AG08396 (cell line): ENCODE measurements at regions not wholly inside any gene's neighbourhood (a gene's known extent, or its start where the extent isn't known, plus 50 kb on each side); places are given as distances from the start of the nearest gene placed in this dataset.

Experiments
- DNase-seq: peaks from one replicate; pipeline ENCODE4 v3.0.0; 2012; ENCODE audit warnings: low spot score, mixed read lengths

GRCh38 chr10:6305401-6306321, 102.9 kb downstream of the PFKFB3 start:
- DNase-seq: no peak

- no peak for DNase-seq
Observed at GRCh38 chr10:6306917-6307316, 104.2 kb downstream of the PFKFB3 start.

DNA sequence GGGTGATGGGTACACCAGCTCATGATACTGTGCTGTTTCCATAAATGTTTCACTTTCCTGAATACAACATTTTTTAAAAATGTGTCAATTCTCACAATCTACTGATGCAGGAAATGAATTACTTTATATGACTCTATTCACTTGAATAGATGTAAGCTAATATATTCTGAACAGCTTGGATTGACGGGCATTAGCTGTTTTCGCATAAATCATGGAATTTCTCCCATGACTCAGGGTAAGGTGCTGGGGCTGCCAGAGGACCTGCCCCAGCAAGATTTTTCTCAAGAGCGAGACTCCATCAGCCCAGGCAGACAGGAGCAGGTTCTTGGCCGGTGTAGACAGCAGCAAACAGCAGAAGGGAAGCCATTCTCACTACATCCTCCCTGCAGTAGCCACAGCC, 107.1 kb downstream of the PFKFB3 start:
- no peak for DNase-seq

GRCh38 chr10:6310977-6311376, 108.2 kb downstream of the PFKFB3 start:
- no peak for DNase-seq

- DNase-seq: no peak
Observed at GRCh38 chr10:6311700-6312330, 109.1 kb downstream of the PFKFB3 start.

DNA sequence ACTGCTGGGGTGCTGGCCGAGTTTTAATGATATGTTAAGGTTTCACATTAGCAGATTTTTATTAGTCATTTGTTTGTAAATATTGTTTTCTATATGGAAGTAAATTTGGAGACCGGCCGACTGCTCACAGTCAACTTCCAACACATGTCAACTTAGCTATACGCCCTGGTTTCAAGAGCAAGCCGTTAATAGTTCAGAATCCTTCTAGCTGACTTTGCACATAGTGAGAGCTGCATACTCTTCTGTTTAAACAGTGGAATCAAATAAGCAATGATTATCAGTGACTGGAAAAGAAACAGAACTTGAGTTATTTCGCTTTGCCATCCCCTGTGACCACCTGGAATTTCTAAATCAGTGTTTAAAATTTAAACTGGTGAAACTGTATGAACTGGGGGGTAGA, 109.9 kb downstream of the PFKFB3 start:
- DNase-seq: no peak

GRCh38 chr10:6313111-6313895, 110.6 kb downstream of the PFKFB3 start:
- DNase-seq: no peak

DNA sequence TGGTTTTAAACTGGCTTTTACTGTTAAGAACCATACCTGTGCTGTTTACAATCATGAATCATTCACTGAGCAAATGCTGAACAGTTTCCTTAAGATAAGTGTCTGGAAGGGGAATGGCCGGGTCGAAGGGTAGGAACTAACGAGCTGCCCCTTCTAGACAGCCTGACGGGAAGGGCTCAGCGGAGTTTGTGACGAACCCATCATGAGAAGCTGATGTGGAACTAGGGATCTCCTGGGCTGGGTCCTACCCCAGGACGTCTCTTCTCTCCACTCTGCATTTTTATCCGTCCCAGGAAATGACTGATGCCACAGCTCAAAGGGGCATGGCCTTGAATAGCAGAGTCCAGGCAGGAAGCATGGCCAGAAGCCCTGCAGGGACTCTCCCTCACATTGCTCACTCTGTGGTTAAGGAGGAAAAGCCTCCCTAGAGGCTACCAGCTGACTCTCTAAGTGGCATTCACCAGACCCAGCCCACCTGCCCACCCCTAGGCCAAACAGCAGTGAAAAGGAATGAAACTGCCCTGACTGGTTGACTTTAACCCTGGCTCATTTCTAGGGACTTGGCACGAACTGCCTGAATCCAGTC, 112.0 kb downstream of the PFKFB3 start:
- DNase-seq: no peak

- DNase-seq: no peak
Observed at GRCh38 chr10:6319119-6319518, 116.4 kb downstream of the PFKFB3 start.

- no peak for DNase-seq
Observed at GRCh38 chr10:6320320-6321010, 117.7 kb downstream of the PFKFB3 start.

DNA sequence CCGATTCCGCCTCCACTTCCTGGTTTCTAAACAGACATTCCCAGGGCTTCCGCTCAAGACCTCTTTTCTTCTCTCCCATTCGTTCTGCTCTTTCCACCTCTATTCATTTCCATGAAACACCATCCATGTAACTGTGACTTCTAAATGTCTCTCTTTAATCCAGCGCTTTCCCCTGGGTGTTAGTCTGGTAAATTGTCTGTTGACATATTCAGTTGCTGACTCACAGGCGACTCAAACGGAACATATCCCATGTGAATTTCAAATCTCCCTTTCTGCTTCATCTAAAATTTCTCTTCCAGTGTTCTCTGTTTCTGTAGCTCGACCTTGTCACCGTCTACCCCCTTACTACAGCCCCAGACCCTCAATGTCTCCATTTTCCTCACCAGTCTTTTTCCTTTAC, 119.1 kb downstream of the PFKFB3 start:
- DNase-seq: peak; percentile 47

DNA sequence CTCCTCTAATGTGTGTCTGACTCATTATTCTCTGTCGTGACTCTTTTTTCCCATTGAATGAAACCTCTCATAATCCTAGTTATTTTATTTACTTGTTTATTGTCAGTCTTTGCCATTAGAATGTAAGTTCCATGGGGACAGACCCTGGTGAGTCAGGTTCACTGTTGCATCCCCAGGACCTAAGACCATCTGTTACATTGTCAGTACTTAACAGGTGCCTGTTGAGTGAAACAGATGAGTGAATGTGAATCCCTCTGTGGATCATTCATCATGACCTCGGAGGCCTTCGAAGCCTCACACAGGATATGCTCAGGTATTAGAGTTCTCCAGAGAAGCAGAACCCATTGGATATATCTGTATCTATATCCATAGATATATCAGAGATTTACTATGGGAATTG, 120.1 kb downstream of the PFKFB3 start:
- DNase-seq: no peak

DNA sequence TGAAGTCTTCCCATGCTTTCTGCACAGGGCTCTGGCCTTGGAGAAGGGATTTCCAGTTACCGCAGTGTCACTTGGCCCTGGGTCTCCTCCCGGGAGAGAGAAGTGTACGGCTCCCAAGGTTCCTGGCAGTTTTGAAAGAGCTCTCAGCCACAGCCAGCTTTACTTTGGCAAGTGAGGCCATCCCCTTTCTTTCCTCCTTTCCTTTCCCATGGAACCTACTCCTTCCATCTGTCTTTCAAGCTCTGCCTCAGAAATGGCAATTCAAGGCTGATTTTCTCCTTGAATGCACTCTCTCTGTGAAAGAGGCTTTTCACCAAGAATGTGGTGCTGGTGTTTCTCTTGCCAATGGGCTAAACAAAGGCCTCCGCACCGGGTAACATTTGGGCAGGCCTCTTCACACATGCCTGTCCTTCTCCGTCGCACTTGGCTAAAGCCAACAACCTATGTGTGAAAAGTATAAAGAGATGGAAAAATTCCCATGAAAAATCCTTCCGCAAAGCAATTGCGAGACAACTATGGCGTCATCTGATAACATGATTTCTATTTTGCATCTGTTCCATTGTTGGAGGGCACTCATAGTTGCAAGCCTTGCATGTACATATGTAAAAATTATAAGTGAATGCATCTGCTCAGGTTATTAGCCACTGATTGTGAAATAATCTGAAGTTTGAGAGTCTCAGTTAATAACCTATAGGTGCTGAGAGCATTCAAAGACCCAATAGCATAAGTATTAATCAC, 125.4 kb downstream of the PFKFB3 start:
- DNase-seq: no peak

DNA sequence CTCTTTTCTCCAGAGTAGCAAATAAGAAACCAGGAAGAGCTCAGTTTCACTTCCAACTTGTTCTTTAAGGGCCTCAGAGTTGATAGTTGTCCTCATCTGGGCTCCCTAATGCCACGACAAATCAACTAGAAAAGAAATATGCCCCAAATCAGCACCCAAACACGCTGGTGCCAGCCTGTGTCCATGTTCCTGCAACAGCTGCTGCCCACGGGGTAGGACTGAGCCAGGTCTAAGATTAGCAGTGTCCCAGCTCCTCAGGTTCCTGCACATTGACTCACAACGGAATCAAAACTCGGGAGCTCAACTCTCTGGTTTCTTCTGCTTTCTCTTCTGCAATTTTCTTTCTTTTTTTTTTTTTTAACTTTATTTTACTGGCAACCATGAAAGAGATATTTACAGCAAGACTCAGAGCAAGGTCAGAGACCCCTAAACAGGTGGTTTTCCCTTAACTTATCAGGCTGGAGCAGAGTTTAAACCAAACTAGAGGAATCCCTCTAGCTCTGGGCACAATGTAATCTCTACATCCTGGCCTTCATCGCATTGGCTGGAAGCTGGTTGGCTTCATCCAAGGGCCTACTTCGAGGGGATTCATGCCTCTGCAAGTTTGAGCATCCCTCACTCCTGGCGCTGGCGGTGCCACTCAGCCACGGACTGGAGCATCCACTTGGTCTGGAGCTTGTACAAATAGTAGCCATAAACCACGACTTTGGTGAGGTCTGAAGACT, 126.1 kb downstream of the PFKFB3 start:
- DNase-seq: no peak

DNA sequence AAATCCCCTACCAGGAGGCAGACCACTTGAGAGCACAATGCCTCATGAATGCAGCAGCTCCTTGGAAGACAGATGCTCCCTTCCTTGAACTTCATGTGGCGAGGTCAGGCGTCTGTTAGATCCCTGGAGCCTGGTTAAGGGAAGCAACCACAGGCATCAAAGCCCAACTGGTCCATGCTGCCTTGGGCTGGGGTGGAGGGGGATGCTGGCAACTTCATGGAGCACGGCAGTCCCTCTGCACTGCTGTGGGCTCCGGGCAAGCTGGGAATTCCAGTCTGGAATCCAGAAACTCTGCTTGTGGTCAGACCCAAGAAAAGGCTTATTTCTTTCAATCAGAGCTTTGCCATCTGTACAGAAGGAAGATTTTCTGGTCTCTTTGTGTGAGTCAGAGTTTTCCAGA, 130.4 kb downstream of the PFKFB3 start:
- DNase-seq: no peak

GRCh38 chr10:6333973-6334372, 131.2 kb downstream of the PFKFB3 start:
- no peak for DNase-seq

- DNase-seq: no peak
Observed at GRCh38 chr10:6336016-6336415, 133.3 kb downstream of the PFKFB3 start.

DNA sequence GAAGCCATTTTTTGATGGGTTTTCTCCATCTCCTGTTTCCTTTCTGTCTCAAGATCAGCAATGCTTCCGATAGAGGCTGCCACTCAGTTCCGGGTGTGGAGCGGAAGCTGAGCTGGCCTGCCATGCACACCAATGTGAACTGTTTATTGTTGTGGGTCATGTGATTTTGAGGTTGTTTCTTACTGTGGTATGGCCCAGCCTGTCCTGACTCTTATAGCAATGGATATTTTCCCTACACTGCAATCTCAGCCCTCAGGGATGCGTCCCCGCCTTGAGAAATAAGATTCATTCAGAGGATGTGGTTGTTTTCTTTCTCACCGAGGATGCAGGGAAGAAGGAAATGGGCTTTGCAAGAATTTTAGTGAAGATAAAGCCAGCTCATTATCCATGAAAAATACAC, 134.7 kb downstream of the PFKFB3 start:
- DNase-seq: no peak

DNA sequence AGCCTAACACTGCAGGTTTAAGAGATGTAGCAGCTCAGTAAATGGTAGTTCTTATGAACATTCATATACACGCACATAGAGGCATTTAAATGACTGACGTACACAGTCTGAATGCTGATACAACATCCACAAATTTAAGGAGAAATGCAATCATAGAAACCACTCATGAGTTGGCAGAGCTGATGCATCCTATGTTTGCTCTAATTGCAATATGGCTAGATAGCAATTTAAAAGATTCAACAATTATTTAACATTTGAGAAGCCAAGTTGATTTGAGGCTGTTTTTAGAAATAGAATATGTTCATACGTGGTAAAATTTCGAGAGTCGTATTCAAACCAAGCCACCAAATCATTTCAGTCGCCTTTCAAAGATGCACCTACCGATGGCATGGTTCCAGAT, 135.6 kb downstream of the PFKFB3 start:
- no peak for DNase-seq

GRCh38 chr10:6339891-6340290, 137.2 kb downstream of the PFKFB3 start:
- DNase-seq: no peak
